ENCODE measurements at regions not wholly inside any gene's neighbourhood (a gene's known extent, or its start where the extent isn't known, plus 50 kb on each side); places are given as distances from the start of the nearest gene placed in this dataset.
"Not testable (repeated sequence)": the region's sequence is repeated elsewhere in the genome, so short reads cannot be mapped to it uniquely, and the experiment has no call there.

- no peak for DNase-seq
These were observed 169.5 kb upstream of the OR13F1 start for GRCh38 chr9:104334549-104334948.

GRCh38 chr9:104339692-104340091 is 164.4 kb upstream of the OR13F1 start:
- DNase-seq: no peak

GRCh38 chr9:104342552-104342951 is 161.5 kb upstream of the OR13F1 start:
- DNase-seq: no peak

- no peak for DNase-seq
These were observed 159.0 kb upstream of the OR13F1 start for GRCh38 chr9:104345061-104345460.

- DNase-seq: no peak
These were observed 153.5 kb upstream of the OR13F1 start for GRCh38 chr9:104350541-104350940.

GRCh38 chr9:104351726-104352125 is 152.3 kb upstream of the OR13F1 start:
- no peak for DNase-seq

- DNase-seq: no peak
These were observed 142.9 kb upstream of the OR13F1 start for GRCh38 chr9:104361207-104361606.

- DNase-seq: no peak
These were observed 141.1 kb upstream of the OR13F1 start for GRCh38 chr9:104362912-104363472.

GRCh38 chr9:104367507-104367906 is 136.6 kb upstream of the OR13F1 start:
- DNase-seq: no peak

GRCh38 chr9:104368318-104368717 is 135.7 kb upstream of the OR13F1 start:
- DNase-seq: not testable (repeated sequence)

GRCh38 chr9:104374711-104375110 is 129.4 kb upstream of the OR13F1 start:
- DNase-seq: no peak

- no peak for DNase-seq
These were observed 118.0 kb upstream of the OR13F1 start for GRCh38 chr9:104386013-104386412.

- DNase-seq: peak; percentile 25
These were observed 117.5 kb upstream of the OR13F1 start for GRCh38 chr9:104386425-104387069.

- DNase-seq: no peak
These were observed 116.0 kb upstream of the OR13F1 start for GRCh38 chr9:104388071-104388470.

GRCh38 chr9:104389341-104389740 is 114.7 kb upstream of the OR13F1 start:
- no peak for DNase-seq

- DNase-seq: not testable (repeated sequence)
These were observed 109.2 kb upstream of the OR13F1 start for GRCh38 chr9:104394901-104395300.

- no peak for DNase-seq
These were observed 91.8 kb upstream of the OR13F1 start for GRCh38 chr9:104412238-104412637.

- DNase-seq: no peak
These were observed 87.6 kb upstream of the OR13F1 start for GRCh38 chr9:104416470-104416869.

- DNase-seq: no peak
These were observed 86.8 kb upstream of the OR13F1 start for GRCh38 chr9:104417296-104417695.

- no peak for DNase-seq
These were observed 75.0 kb upstream of the OR13F1 start for GRCh38 chr9:104429031-104429546.

GRCh38 chr9:104435059-104435458 is 69.0 kb upstream of the OR13F1 start:
- no peak for DNase-seq

GRCh38 chr9:104448036-104448435 is 56.0 kb upstream of the OR13F1 start:
- DNase-seq: no peak

Data from NCI-H187 treated with DMSO at 0.1 percent for 48 hours (cell line).